COLO668 (cell line): ENCODE measurements at regions not wholly inside any gene's neighbourhood (a gene's known extent, or its start where the extent isn't known, plus 50 kb on each side); places are given as distances from the start of the nearest gene placed in this dataset.
"Not testable (repeated sequence)": the region's sequence is repeated elsewhere in the genome, so short reads cannot be mapped to it uniquely, and the experiment has no call there.

Experiments
- DNase-seq: peaks from one replicate; lab custom pipeline; 2025; ENCODE audit not compliant: unreplicated experiment; lab: John Stamatoyannopoulos, UW

- DNase-seq = no peak
These were observed 1787.7 kb downstream of the EFNA5 start for GRCh38 chr5:105882956-105883481.

- DNase-seq = no peak
These were observed 1792.3 kb downstream of the EFNA5 start for GRCh38 chr5:105878402-105878801.

DNA sequence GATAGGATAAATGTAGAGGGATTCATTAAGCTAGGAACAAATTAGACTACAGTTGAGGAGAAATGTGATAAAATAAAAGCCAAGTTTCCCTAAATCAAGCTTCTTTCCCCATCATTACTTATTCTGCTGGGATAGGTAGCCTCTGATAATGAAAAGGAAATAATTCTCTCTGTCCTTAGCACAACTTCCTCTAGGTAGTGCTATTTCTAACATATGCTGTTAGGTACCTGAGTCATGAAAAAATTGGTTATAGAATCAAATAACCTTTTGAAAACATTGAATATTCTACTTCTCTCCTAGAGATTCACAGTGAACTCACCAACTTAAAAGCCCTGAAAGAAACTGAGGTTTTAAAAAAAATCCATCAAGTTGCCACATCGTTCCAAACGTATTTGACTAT lies 1793.1 kb downstream of the EFNA5 start:
- DNase-seq = no peak

DNA sequence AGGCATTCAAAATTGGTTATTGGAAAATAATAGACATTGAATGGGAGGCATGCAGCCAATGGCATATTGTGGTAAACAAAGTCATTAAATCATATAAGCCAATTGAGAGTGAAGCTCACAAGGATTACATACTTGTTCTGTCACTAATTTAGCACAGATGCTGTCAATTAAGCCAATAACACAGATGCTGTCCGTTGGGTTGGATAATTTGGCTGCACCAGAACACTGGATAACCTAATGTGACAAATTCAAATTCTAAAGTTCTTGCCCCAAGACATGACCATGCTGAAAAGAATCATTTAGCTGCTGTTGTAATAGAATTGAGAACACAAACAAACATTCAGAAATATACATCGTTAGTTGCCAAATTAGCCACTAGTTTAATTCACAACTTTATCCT lies 1796.4 kb downstream of the EFNA5 start:
- DNase-seq = no peak

DNA sequence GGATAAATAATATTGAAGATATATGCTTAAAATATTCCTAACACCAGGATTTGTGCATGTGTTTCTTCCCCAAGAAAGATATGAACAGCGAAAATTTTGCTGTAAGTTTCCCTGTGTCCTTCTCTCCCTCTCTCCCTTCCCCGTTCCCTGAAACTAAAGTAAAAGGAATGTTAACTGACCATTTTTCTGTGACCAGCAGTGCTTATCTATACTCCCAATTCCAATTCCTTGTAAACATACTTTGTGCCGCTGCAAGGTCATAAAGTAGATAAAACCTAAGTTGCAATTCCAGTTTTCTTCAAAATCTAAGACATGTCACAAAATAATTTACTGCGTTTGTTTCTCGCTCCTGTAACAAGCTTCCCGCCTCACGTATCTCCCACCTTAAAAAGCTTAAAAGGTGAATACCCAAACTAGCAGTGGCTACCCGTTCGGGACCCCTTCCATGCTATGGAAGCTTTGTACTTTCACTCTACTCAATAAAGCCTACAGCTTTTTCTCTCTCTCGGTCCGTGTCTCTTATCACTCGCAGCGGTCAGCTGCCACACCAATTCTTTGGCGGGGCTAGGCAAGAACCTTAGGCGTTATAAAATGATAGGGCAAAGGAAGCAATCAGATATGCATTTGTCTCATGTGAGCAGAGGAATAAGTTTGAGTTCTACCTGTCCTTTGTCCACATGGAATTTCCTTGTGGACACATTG lies 1798.0 kb downstream of the EFNA5 start:
- DNase-seq = no peak

GRCh38 chr5:105868038-105868780 lies 1802.5 kb downstream of the EFNA5 start:
- peak; percentile 6 for DNase-seq

GRCh38 chr5:105865834-105866233 lies 1804.9 kb downstream of the EFNA5 start:
- no peak for DNase-seq

DNA sequence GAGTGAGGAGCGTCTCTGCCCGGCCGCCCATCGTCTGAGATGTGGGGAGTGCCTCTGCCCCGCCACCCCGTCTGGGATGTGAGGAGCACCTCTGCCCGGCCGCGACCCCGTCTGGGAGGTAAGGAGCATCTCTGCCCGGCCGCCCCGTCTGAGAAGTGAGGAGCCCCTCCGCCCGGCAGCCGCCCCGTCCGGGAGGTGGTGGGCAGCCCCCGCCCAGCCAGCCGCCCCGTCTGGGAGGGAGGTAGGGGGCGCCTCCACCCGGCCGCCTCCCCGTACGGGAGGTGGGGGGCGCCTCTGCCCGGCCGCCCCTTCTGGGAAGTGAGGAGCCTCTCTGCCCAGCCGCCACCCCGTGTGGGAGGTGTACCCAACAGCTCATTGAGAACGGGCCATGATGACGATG lies 1811.4 kb downstream of the EFNA5 start:
- DNase-seq = not testable (repeated sequence)

GRCh38 chr5:105849701-105850100 lies 1821.0 kb downstream of the EFNA5 start:
- DNase-seq = no peak

- DNase-seq = peak; percentile 15
These were observed 1829.9 kb downstream of the EFNA5 start for GRCh38 chr5:105840800-105841199.

GRCh38 chr5:105836887-105837286 lies 1833.8 kb downstream of the EFNA5 start:
- no peak for DNase-seq

GRCh38 chr5:105836268-105836667 lies 1834.5 kb downstream of the EFNA5 start:
- no peak for DNase-seq

- DNase-seq = no peak
These were observed 1841.9 kb downstream of the EFNA5 start for GRCh38 chr5:105828821-105829220.

- no peak for DNase-seq
These were observed 1848.9 kb downstream of the EFNA5 start for GRCh38 chr5:105821800-105822199.

DNA sequence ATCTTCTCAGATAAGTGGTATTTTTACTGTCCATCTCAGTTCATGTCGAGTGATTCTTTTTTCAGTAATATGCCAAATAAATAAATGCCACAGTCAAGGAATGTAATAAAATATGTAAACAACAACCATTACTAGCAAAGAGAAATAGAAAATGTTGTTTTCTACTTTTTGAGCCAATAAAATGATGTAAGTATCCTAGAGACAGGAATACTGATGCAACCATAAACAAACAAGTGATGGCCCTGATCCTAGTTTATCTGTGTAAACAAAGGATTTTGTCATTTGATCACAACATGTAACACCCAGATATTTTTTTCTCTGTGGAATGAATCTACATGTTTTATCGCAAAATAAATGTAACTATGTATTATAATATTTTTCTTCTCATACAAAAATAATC lies 1852.8 kb downstream of the EFNA5 start:
- no peak for DNase-seq

DNA sequence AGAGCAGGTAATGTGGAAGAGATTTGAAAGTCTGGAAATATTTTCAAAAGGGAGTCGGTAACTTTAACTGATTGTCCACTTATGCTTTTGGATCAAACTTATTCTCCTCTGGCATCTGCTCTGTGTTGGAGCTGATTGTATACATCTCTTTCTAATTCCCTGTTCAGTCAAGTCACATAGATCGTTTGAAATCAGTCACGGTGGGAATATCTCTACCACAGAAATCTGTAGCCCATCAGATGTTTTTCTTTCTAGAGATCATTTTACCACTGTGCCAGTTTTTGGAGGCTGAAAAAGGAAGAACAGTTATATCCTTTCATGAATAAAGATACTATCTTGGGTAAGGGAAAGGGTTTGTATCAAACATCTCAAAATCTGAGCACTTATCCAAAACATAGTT lies 1853.3 kb downstream of the EFNA5 start:
- DNase-seq = no peak

- no peak for DNase-seq
These were observed 1853.8 kb downstream of the EFNA5 start for GRCh38 chr5:105816961-105817360.

- DNase-seq = no peak
These were observed 1858.4 kb downstream of the EFNA5 start for GRCh38 chr5:105812304-105812703.

- DNase-seq = no peak
These were observed 1862.8 kb downstream of the EFNA5 start for GRCh38 chr5:105807951-105808350.

GRCh38 chr5:105807290-105807689 lies 1863.4 kb downstream of the EFNA5 start:
- DNase-seq = no peak

- no peak for DNase-seq
These were observed 1864.1 kb downstream of the EFNA5 start for GRCh38 chr5:105806596-105806995.

- DNase-seq = no peak
These were observed 1867.3 kb downstream of the EFNA5 start for GRCh38 chr5:105803431-105803830.
